HEK293 (cell line): ENCODE measurements at regions not wholly inside any gene's neighbourhood (a gene's known extent, or its start where the extent isn't known, plus 50 kb on each side); places are given as distances from the start of the nearest gene placed in this dataset.

Source experiments
- CTCF ChIA-PET: fragments of 350-600 bp; formaldehyde crosslinking; extraction: SDS; loops from one replicate; lab custom pipeline; 2021; ENCODE audit warnings: antibody characterized with exemption; lab: Yijun Ruan, JAX
- POLR2A ChIA-PET: fragments of 300-600 bp; formaldehyde crosslinking; extraction: SDS; loops from one replicate; lab custom pipeline; 2020; ENCODE audit warnings: antibody characterized with exemption, inconsistent platforms; lab: Yijun Ruan, JAX
- H3K27ac ChIP-seq: fragments of 200-500 bp; sonication (Bioruptor generic); 2 replicates; pipeline ENCODE4 v1.5.1; 2014; ENCODE audit warnings: low read depth, low read length, control low read depth, inconsistent platforms; ENCODE audit errors: extremely low read depth
- H3K36me3 ChIP-seq, 2 experiments: fragments of 200-500 bp in 1 of 2; sonication (Bioruptor generic) in 1 of 2; 1 replicate in 1 of 2; 2 replicates in 1 of 2; pipeline ENCODE4 v1.5.1; 2014 to 2017; ENCODE audit warnings: inconsistent platforms in 2 of 2, low read length in 2 of 2; ENCODE audit not compliant: control insufficient read depth in 2 of 2, insufficient read depth in 1 of 2
- H3K4me1 ChIP-seq: fragments of 200-500 bp; sonication (Bioruptor generic); 2 replicates; pipeline ENCODE4 v1.5.1; 2014; ENCODE audit warnings: mild to moderate bottlenecking, low read length, inconsistent platforms; ENCODE audit not compliant: control insufficient read depth, insufficient read depth
- H3K4me3 ChIP-seq: 2 replicates; pipeline ENCODE4 v1.5.1; 2011; ENCODE audit warnings: low read depth, mild to moderate bottlenecking, control low read depth, low read length, moderate library complexity
- H3K9me3 ChIP-seq: fragments of 200-500 bp; sonication (Bioruptor generic); 2 replicates; pipeline ENCODE4 v1.5.1; 2014; ENCODE audit warnings: low read depth, low read length, inconsistent platforms; ENCODE audit not compliant: control insufficient read depth, insufficient read depth
- HOXD13 ChIP-seq: sonication (generic); formaldehyde crosslinking; IDR thresholded peaks from 2 replicates; pipeline ENCODE4 v1.8.0; 2022; ENCODE audit warnings: missing genetic modification reagents, borderline replicate concordance
- INSM2 ChIP-seq: fragments of 450-650 bp; formaldehyde crosslinking; IDR thresholded peaks from 2 replicates; pipeline ENCODE4 v1.5.1; 2016; ENCODE audit warnings: missing biosample characterization, missing genetic modification characterization
- KLF7 ChIP-seq: fragments of 450-650 bp; formaldehyde crosslinking; IDR thresholded peaks from 2 replicates; pipeline ENCODE4 v1.5.1; 2016; ENCODE audit warnings: missing biosample characterization, missing genetic modification characterization, borderline replicate concordance
- PRDM2 ChIP-seq: fragments of 450-650 bp; formaldehyde crosslinking; IDR thresholded peaks from 2 replicates; pipeline ENCODE4 v1.5.1; 2016; ENCODE audit warnings: missing biosample characterization, missing genetic modification characterization, borderline replicate concordance
- TSHZ1 ChIP-seq: fragments of 450-650 bp; formaldehyde crosslinking; IDR thresholded peaks from 2 replicates; pipeline ENCODE4 v1.5.1; 2016; ENCODE audit warnings: missing biosample characterization, missing genetic modification characterization, borderline replicate concordance
- ZBTB17 ChIP-seq: fragments of 450-650 bp; formaldehyde crosslinking; IDR thresholded peaks from 2 replicates; pipeline ENCODE4 v1.5.1; 2016; ENCODE audit warnings: missing biosample characterization, missing genetic modification characterization
- ZBTB6 ChIP-seq: fragments of 450-650 bp; formaldehyde crosslinking; IDR thresholded peaks from 2 replicates; pipeline ENCODE4 v1.5.1; 2017; ENCODE audit warnings: missing biosample characterization, missing genetic modification characterization
- ZNF121 ChIP-seq: fragments of 450-650 bp; formaldehyde crosslinking; IDR thresholded peaks from 2 replicates; pipeline ENCODE4 v1.5.1; 2016; ENCODE audit warnings: missing biosample characterization, missing genetic modification characterization
- ZNF202 ChIP-seq: fragments of 450-650 bp; formaldehyde crosslinking; IDR thresholded peaks from 2 replicates; pipeline ENCODE4 v1.5.1; 2016; ENCODE audit warnings: missing biosample characterization, missing genetic modification characterization, borderline replicate concordance
- ZNF23 ChIP-seq: fragments of 450-650 bp; formaldehyde crosslinking; IDR thresholded peaks from 2 replicates; pipeline ENCODE4 v1.5.1; 2016; ENCODE audit warnings: missing biosample characterization, missing genetic modification characterization, borderline replicate concordance
- ZNF350 ChIP-seq: fragments of 450-650 bp; formaldehyde crosslinking; IDR thresholded peaks from 2 replicates; pipeline ENCODE4 v1.5.0; 2017; ENCODE audit warnings: missing biosample characterization, mild to moderate bottlenecking, missing genetic modification characterization
- ZNF391 ChIP-seq: fragments of 450-650 bp; formaldehyde crosslinking; IDR thresholded peaks from 2 replicates; pipeline ENCODE4 v1.5.1; 2016; ENCODE audit warnings: low read depth, missing biosample characterization, missing genetic modification characterization, borderline replicate concordance
- ZNF426 ChIP-seq: fragments of 450-650 bp; formaldehyde crosslinking; IDR thresholded peaks from 2 replicates; pipeline ENCODE4 v1.5.1; 2017; ENCODE audit warnings: missing biosample characterization, missing genetic modification characterization, mild to moderate bottlenecking, inconsistent platforms, moderate library complexity
- ZNF544 ChIP-seq: fragments of 450-650 bp; formaldehyde crosslinking; IDR thresholded peaks from 2 replicates; pipeline ENCODE4 v1.5.0; 2017; ENCODE audit warnings: missing biosample characterization, missing genetic modification characterization
- ZNF624 ChIP-seq: fragments of 450-650 bp; formaldehyde crosslinking; IDR thresholded peaks from 2 replicates; pipeline ENCODE4 v1.5.1; 2017; ENCODE audit warnings: missing biosample characterization, missing genetic modification characterization
- ZNF645 ChIP-seq: fragments of 450-650 bp; formaldehyde crosslinking; IDR thresholded peaks from 2 replicates; pipeline ENCODE4; 2016; ENCODE audit warnings: missing biosample characterization, missing genetic modification characterization
- ZNF677 ChIP-seq: fragments of 450-650 bp; IDR thresholded peaks from 2 replicates; pipeline ENCODE4 v1.5.0; 2018; ENCODE audit warnings: missing biosample characterization, mild to moderate bottlenecking, missing genetic modification characterization, moderate library complexity
- ZNF704 ChIP-seq: fragments of 450-650 bp; formaldehyde crosslinking; IDR thresholded peaks from 2 replicates; pipeline ENCODE4 v1.5.1; 2016; ENCODE audit warnings: missing biosample characterization, missing genetic modification characterization
- ZNF768 ChIP-seq: fragments of 450-650 bp; formaldehyde crosslinking; IDR thresholded peaks from 2 replicates; pipeline ENCODE4 v1.5.1; 2018; ENCODE audit warnings: missing biosample characterization, mild to moderate bottlenecking, missing genetic modification characterization

- CTCF ChIA-PET, result interaction anchor here (0.7 kb wide), 1 partner anchor 52 kb away, joined by 3 read pairs; no protein-coding TSS in a partner anchor
- POLR2A ChIA-PET, result no interaction called here
- Histone ChIP-seq H3K4me1 (no peaks in the 10 kb centered on the region), H3K9me3 (no peaks in the 10 kb centered on the region), H3K27ac (no peak overlapping the region), H3K4me3 (no peak overlapping the region), H3K36me3 (no peaks in the 10 kb centered on the region)
- no peak for TF ChIP-seq ZBTB17
- no peak for TF ChIP-seq ZNF704 (tag by site-specific recombination)
- no peak for TF ChIP-seq ZNF544 (tag by site-specific recombination)
- TF ChIP-seq TSHZ1 (tag by site-specific recombination), result no peak
- no peak for TF ChIP-seq KLF7 (tag by site-specific recombination)
- TF ChIP-seq ZBTB6, result no peak
- TF ChIP-seq INSM2 (tag by site-specific recombination), result no peak
- no peak for TF ChIP-seq HOXD13 (CRISPR knock-in tag)
- no peak for TF ChIP-seq ZNF202 (tag by site-specific recombination)
- no peak for TF ChIP-seq ZNF426 (tag by site-specific recombination)
- TF ChIP-seq ZNF121 (tag by site-specific recombination), result no peak
- TF ChIP-seq ZNF624 (tag by site-specific recombination), result no peak
- TF ChIP-seq ZNF23 (tag by site-specific recombination), result no peak
- no peak for TF ChIP-seq ZNF350 (tag by site-specific recombination)
- TF ChIP-seq ZNF391 (tag by site-specific recombination), result no peak
- TF ChIP-seq ZNF645 (tag by site-specific recombination), result no peak
- TF ChIP-seq ZNF677 (tag by site-specific recombination), result no peak
- TF ChIP-seq PRDM2 (tag by site-specific recombination), result no peak
- no peak for TF ChIP-seq ZNF768 (tag by site-specific recombination)
These were observed 459.4 kb upstream of the CBLB start for GRCh38 chr3:106328224-106328623.
